GM21619 (cell line): ENCODE measurements at regions not wholly inside any gene's neighbourhood (a gene's known extent, or its start where the extent isn't known, plus 50 kb on each side); places are given as distances from the start of the nearest gene placed in this dataset.
"Not testable (repeated sequence)": the region's sequence is repeated elsewhere in the genome, so short reads cannot be mapped to it uniquely, and the experiment has no call there.

Source experiments
- ATAC-seq: cut with Tn5 transposase; IDR thresholded peaks from one replicate; pipeline ENCODE4 v1.9.1; 2021; ENCODE audit not compliant: unreplicated experiment

DNA sequence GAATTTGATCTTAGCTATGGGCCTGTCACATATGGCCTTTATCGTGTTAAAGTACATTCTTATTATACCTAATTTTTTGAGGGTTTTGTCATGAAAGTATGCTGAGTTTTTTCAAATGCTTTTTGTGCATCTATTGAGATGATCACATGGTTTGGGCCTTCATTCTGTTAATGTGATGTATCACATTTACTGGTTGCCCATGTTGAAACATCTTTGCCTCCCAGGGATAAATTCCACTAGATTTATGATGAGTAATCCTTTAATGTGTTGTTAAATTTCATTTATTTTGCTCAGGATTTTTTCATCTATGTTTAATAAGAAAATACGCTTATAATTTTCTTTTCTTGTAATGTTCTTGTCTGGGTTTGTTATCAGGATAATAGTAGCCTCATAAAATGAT is 442.0 kb downstream of the MDFIC start:
- ATAC-seq: no peak

DNA sequence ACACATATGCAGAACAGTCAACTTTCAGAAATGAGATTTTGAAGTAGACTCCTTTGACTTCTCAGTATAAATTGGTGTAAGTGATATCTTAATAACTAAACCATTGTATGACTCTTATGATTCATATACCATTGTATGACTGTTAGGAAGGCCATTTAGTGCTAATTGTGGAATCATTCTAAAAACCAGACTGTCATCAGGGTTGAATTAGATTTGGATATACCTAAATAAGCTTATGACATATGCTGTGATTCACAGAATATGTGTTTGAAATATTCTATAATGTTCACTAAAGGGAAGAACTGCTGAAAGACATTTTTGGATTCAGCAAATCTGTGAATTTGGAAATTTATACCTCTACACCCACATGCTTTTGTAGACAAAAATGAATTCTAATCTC is 438.1 kb downstream of the MDFIC start:
- no peak for ATAC-seq

DNA sequence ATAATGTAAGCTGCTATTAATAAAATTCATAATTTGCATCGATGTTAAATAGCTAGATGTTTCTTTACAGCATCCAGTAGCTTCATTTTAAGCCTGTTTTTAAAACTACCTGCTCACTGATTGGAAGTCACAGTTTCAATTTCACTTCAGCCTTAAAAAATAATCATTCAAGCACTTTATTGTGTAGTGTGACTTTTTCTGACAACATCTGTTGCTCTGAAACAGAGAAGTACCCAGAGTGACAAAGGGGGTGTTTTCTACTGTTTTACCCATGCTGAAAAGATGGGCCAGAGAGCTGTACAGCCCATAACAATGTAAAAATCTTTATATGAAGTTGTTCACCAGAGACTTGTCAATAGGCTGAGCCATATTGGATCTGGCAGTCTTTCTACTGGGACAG is 437.2 kb downstream of the MDFIC start:
- ATAC-seq: peak; percentile 50

DNA sequence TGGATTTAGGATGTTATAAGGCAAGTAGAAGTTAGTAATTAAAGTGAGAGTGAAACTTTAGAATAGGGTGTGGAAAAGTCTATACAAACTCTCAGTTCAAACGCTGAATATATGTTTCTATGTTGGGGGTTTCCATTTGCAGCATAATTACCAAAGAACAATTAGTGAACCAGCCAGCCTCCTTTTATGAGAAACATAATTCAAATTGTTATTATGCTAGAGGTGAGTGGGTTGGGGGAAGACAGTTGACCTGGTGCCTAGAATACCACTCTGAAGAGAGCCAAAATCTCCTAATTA is 435.8 kb downstream of the MDFIC start:
- ATAC-seq: no peak

DNA sequence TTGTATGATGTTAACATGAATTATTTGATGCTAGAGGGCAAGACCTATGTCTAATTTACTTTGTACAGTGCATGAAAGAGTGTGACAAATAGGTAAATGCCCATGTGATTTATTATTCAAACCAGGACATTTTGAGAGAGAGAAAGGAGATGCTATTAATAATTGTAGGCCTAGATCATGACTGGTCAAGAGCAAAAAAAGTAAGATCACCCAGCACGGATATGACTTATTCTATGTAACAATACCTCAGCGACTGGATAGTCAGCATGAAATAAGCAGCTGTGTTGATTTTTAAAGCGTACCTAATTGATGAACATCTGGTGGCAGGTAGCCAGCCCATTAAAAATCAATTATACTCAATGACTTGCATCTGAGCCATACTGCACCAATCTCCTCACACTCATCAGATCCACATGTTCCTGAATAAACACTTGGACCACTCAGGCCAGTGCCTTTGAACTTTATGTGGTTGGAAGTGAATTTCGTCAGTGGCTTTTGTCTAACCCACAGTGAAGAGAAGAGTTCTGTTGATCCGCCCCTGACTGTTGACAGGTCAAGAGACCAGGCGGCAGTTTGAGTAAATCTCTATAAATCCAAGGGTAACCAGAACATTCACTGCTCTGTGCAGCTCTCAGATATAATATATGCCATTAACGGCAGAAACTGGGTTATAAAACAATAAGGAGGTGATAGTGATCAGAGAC is 435.3 kb downstream of the MDFIC start:
- no peak for ATAC-seq

DNA sequence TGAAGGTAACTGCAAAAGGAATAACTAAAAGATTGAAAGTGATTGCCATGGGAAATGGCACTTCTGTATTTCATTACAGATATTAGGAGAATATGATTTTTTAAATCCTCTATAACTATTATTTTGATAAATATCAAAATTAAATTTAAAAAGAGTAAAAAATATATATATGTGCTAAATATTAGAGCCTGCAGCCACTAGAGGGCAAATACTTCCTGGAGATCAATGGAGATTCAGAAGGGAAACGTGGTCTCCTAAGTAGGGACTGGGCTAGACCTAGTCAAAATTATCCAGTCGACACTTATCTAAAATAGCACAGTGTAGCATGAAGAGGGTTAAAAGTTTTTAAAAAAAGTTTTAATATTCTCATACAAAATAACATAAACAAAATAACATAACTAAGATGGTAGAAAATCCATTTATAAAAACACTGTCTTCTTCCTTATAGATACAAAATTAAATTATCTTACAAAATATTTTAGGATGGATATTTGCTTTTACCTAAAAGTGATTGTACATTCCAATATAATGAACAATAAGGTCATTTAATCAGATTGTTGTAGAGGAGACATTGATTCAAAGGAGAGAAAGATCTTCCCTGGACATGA is 434.3 kb downstream of the MDFIC start:
- no peak for ATAC-seq

DNA sequence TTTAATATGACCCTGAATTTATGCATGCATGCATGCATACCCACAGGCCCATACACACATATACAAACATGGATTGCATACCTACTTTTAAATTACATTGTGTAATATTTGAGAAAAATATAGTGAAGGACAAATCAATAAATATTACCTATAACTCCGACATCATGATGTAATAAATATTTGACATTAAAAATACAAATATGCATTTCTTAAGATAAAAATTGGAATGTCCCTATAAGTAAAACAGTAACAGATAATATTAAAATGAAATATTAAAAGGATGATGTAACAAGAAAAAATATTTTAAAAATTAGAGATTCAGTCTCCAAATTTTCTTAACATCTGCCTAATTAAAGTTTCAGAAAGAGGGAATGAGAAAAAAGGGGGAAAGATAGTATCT is 433.0 kb downstream of the MDFIC start:
- ATAC-seq: no peak

DNA sequence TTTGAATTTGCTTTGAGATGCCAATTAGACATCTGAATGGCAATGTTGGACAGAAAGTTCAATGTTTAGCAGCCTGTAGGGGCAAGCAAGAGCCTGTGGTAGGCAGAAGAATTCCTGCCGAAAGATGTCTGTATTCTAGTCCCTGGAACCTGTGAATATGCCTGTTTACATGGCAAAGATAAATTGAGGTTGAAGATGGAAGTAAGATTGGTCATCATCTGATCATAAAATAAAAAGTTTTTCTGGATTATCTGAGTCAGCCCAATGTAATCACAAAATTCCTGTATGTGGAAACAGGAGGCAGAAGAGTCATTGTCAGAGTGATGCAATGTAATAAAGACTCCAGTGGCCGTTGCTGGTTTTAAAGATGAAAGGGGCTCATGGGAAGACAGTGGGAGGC is 430.5 kb downstream of the MDFIC start:
- no peak for ATAC-seq

DNA sequence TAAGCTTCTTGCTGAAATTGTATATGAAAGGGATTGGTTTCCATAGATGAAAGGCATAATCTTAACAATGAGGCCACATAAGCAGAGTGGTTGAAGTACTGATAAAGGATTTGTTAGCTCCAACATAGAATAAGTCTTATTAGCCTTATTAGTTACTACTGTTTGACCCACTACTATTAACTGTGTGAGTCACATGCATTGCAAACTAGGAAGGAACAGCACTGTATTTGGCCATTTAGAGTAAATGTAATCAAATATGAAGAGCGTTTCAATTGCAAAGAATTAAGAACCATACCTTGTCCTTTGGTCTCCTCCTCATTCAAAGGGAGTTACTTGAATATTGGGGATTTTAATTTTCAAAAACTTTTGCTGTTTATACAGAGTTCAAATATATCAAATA is 428.9 kb downstream of the MDFIC start:
- ATAC-seq: no peak

DNA sequence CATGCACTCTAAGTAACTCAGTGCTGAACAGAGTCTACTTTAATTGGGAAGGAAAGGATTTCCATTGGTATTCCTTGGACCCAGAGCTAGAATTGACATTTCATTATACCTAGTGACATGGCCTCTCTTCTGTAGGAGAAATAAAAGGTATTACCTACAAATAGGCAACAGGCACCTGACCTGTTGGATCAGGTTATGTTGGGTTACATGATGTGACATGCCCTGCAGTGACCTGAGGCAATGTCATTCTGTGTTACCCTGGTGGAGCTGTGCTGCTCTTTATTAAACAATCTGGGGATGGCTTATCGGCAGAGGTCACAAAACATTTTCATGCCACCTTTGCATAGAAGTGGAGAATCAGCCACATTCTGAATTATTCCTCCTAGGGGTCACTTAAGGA is 427.7 kb downstream of the MDFIC start:
- ATAC-seq: no peak

DNA sequence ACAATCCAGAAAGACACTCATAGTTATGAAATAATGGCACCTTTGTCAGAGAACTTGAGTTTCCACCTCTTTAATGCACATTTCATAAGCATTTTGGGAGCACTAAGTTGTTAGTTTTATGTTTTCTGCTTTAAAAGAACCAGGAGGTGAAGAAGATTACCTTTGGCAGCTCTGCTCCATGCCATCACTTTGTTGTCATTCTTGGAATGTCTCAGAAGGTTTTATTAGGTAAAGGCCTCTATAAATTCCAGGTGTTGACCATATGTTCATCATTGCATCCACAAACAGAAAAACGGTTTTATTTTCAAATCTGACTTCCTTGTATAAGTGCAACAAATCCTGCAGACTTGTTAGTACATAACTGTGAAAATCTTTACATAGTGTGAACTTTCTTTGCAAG is 424.8 kb downstream of the MDFIC start:
- no peak for ATAC-seq

DNA sequence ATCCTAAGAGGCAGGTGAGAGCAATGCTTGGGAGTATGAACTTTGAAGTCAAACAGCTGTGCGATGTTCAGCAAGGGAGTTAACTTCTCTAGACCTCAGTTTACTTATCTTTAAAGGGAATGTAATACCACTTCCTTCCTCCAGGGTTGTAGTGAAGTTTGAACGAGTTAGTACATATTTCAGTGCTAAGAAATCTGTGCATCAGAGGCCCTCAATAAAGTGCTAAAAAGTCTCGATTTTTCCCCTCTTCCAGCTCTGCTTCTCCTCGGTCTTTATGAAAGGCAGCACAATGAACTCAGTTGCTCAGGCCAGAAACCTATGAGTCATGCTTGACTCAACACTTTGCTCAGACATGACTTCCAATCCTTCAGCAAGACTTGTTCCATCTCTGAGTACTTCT is 418.9 kb downstream of the MDFIC start:
- ATAC-seq: peak; percentile 66

DNA sequence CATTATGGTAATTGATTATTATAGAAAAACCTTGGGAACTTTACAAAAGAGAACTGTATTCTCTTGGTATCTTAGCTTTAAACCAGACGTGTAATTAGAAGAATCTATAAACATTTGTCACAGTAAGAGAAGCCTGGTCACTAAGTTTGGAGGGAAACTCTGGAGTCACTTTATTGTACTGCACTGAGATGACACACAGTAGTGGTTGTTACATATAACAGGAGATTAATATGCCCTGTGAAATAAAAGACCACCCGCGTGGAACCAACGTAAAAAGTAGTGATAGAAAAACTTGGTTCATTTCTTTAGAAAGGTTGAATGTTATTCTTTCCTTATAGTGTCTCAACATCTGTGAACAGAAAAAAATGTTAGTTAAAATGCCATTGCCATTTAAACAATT is 416.1 kb downstream of the MDFIC start:
- no peak for ATAC-seq

DNA sequence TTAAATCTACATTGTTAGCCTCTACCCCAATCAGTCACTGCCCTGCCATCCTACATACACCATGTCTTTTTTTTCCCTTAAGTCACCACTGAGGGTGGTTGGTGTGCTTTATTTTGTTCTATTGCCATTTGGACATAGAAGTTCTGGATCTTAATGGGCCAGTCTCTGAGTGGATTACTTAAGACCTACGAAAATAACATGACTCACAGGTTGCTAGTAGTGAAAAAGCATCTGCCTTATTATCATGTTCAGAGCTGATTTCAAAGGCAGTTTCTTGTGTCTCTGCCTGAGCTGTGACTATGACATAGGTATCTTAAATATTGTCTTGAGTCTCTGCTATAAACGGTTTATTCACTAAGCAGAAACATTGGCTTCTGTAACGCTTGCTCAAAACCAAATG is 410.8 kb downstream of the MDFIC start:
- no peak for ATAC-seq

DNA sequence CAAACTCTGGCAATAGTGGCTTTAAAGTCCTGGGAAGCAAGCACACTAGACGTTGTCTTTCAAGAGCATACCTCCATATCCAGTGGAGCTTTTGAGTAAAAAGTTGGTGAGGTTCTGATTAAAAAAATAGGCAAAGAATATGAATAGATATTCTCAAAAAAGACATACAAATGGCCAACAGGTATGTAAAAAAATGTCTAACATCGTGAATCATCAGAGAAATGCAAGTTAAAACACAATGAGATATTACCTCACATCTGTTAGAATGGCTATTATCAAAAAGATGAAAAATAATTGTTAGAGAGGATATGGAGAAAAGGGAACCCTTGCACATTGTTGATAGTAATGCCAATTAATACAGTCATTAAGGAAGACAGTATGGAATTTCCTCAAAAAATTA is 407.1 kb downstream of the MDFIC start:
- no peak for ATAC-seq

DNA sequence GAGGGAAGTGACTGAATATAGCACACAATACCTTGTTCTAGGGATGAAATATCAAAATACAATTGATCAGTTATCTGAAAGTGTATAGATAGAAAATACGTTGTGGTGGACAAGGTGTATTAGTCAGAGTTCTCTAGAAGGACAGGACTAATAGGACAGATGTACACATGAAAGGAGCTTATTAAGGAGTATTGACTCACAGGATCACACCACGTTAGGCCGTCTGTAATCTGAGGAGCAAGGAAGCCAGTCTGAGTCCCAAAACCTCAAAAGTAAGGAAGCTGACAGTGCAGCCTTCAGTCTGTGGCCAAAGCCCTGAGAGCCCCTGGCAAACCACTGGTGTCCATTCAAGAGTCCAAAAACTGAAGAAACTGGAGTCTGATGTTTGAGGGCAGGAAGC is 406.1 kb downstream of the MDFIC start:
- ATAC-seq: no peak

DNA sequence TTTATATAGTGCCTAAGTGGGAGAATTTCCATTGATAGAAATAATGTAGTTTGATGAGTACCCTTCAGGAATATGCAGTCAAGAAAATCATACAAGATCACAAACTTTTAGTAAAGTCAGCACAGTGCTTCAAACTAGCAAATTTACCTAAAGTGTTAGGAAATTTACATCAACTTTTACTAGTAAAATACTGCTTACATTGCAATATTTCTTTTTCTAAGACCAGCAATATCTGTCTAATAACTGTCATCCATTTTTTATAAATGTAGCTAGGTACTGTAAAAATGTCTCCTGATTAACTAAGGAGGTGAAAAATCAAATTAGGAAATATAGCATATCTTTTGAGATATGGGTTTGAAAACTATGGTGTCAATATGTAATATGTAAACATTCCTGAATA is 405.4 kb downstream of the MDFIC start:
- ATAC-seq: no peak

DNA sequence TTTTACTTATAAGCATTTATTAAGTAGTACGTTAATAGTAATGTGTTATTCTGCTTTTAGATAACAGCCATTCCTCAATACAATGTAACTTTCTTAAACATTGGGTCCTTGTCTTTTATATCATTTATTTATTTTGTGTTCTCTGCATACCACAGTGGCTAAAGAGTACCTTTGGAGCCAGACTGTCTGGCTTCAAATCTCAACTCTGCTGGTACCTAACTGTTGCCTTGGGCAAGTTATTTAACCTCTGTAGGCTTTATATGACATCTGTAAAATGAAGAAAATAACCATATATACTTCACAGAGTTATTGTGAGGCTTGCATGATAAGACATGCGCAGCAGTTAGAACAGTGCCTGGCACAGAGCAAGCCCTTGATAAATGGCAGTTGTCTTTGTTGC is 397.6 kb downstream of the MDFIC start:
- ATAC-seq: no peak

DNA sequence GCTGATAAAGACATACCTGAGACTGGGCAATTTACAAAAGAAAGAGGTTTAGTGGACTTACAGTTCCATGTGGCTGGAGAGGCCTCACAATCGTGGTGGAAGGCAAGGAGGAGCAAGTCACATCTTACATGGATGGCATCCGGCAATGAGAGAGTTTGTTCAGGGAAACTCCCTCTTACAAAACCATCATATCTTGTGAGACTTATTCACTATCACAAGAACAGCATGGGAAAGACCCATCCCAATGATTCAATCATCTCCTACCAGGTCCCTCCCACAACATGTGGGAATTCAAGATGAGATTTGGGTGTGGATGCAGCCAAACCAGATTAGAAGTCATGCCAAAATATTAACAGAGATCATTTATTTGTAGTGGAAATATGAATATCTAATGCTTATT is 388.4 kb downstream of the MDFIC start:
- not testable (repeated sequence) for ATAC-seq

DNA sequence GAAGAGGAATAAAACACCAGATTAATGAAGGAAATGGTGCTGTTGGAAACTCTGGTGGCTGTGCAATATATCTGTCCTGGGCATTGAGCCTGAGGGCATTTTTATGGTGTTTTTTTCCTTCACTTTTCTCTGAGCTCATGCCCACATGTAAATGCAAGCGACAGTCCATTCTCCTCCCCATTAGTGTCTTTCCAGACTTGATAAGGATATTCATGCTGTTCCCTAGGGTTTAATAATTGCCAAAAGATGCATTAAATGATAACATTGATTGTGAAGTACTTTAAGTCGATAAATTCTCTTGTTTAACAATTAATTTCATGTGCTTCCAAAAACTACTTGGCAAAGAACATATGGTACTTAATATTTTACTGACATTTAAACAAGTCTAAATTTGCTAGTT is 384.7 kb downstream of the MDFIC start:
- no peak for ATAC-seq

DNA sequence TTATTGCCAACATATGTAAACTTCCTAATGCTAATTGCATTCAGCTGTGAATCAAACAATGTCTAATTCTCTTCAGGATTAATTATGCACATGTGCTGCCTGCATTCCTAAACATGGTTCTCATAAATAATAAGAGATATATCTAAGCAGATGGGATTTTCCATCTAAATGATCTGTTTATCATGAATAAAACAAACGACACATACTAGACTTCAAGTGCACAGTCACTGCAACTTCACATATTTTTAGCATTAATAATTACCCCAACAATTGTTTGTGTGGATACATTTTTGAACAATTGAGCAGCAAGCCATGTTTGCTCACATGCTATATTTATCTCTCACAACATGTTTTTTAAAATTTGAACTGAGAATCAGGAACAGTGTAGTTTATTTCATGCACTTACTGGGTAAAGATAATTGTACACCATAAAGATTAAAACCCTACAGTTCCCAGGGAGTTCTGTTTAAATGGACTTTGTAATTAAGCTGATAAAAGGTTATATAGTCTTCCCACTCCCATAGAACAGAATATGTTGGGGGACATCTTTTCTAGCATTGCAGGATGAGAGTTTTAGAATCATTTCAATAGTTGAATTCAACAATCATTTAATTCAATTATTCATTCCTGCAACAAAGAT is 378.5 kb downstream of the MDFIC start:
- ATAC-seq: no peak

DNA sequence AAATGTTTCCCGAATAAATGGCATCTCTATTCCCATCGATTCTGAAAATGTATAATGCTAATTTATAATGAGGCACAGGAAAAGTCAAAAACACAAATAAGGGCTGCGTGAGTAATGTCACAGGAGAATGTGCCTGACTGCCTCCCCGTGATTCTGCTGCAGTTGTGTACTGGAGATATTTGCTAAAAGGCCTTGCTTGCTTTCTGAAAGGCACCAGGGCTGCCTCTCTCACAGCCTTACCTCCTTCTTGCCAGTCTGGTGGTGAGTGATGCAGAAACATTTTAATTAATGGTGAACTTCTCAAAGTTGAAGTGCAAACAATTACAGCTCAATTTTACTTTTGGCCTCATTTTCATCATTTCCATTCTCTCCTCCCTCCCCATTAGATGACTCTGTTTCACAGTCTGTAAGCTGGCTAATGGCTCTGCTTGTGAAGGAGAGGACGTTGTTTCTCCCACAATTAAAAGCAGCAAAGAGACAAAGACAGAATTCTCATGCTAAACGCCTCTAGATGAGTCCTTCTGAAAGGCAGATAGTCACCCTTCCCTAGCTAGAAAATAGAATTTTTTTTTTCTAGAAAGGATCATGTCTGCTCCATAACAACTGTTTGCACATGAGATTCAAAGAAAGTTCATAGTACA is 377.6 kb downstream of the MDFIC start:
- ATAC-seq: no peak
